Testis (tissue), 2 donors: ENCODE measurements at regions not wholly inside any gene's neighbourhood (a gene's known extent, or its start where the extent isn't known, plus 50 kb on each side); places are given as distances from the start of the nearest gene placed in this dataset.
"Not testable (repeated sequence)": the region's sequence is repeated elsewhere in the genome, so short reads cannot be mapped to it uniquely, and the experiment has no call there.

Source experiments
- CTCF ChIP-seq, 3 experiments: fragments of 450-650 bp in 2 of 3; fragments of 200-600 bp in 1 of 3; sonication (generic) in 1 of 3; IDR thresholded peaks; one replicate each; pipeline ENCODE4 v1.5.1; 2016 to 2019; ENCODE audit warnings: antibody characterized with exemption in 3 of 3, mild to moderate bottlenecking in 2 of 3, moderate library complexity in 1 of 3
- POLR2A ChIP-seq: fragments of 450-650 bp; IDR thresholded peaks from one replicate; pipeline ENCODE4 v1.6.1; 2017; ENCODE audit warnings: antibody characterized with exemption, mild to moderate bottlenecking, moderate library complexity

GRCh38 chrX:144185197-144185596, 301.3 kb downstream of the UBE2NL start:
- TF ChIP-seq POLR2A; CTCF (IDR thresholded peaks at IDR 0.05): not testable (repeated sequence)
